GDM1 (cell line): ENCODE measurements at regions not wholly inside any gene's neighbourhood (a gene's known extent, or its start where the extent isn't known, plus 50 kb on each side); places are given as distances from the start of the nearest gene placed in this dataset.

Source experiments
- DNase-seq: peaks from one replicate; lab custom pipeline; 2025; lab: John Stamatoyannopoulos, UW

- no peak for DNase-seq
Measured at GRCh38 chr14:42606839-42607238, 1000.2 kb downstream of the LRFN5 start.

DNA sequence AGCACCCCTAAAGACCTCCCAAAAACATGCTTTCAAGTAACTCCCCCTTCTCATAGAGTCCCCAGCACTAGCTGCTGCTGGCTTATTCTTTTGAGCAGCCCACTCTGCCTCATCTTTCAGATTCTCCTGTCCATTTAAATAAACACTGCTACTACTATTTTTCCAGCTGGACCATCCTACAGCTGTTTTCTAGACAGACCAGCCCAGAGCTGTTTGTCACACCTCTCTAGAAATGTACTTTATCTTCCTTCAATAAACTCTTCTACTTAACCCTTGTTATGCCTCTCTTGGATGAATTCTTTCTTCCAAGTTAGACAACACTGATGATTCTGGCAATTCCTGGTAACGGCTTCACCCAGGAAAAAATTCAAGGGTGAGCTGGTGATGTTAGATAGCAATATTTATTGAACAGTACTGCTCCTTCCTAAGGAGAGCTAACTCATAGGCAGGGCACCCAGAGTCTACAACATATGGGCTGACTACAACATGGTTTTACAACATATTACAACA is 995.7 kb downstream of the LRFN5 start:
- no peak for DNase-seq

DNA sequence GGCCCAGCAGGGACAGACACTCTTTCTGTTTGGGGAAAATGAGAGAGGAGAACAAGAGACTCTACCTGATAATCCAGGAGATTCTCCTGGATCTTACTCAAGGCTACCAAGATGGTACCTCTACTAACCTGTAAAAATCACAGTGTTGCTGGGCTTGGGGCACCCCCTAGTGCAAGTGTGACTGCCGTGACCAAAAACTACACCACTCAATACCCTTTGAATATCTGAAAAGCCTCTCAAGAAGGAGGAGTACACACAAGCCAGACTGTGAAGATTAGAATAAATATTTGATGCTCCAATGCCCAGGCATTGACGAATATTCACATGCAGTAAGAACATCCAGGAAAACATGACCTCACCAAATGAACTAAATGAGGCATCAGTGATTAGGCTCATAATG is 965.4 kb downstream of the LRFN5 start:
- no peak for DNase-seq

DNA sequence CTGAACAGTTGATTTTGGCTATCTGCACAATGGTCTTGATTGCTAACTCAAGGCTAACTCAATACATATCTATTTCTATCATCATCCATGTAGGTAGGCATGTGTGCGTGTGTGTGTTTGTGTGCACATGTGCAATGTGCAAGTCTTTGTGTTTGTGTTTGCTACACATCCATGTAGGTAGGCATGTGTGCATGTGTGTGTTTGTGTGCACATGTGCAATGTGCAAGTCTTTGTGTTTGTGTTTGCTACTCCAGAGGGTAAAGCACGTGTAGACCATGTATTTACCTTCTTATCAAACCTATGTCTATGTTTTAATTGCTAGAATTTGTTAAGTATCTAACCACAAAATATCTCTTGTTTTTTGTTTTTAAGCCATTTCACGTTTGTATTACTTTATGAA is 962.6 kb downstream of the LRFN5 start:
- DNase-seq: no peak

GRCh38 chr14:42565556-42565955 is 958.9 kb downstream of the LRFN5 start:
- DNase-seq: no peak

DNA sequence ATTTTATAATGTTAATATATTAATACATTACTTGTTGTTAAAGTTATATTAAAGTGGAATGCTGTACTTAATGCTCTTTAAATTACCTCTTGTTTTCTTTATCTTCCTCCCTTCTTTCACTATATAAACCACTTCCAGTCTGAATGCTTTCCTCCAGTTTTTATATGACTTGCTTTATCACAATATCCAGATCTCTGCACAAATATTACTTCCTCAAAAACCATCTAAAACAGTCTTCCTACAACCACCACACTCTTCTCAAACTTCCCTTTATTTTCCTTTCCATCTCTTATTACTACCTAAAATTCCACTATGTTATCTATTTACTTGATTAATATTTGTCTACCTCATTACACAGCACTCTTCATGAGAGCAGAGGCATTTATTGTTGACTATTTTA is 956.6 kb downstream of the LRFN5 start:
- DNase-seq: no peak

GRCh38 chr14:42556551-42556950 is 949.9 kb downstream of the LRFN5 start:
- no peak for DNase-seq

DNA sequence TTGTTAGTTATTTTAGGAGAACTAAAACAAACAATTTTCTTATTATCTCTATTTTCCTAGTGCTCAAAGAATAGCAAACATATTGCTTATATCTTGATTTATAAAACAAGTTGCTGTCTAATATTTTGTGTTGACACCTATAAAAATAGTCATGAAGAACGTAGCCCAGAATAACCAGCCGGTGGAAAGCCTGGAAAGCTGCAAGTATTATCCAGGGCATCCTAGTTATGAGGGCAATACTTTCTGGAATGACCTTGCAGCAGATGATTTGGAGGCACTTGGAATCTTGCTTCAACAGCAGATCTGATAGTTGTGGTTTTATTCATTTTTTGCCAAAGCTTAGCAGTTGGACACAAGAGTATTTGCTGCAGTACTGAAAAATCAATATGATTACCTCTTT is 948.7 kb downstream of the LRFN5 start:
- DNase-seq: no peak

GRCh38 chr14:42554091-42554490 is 947.4 kb downstream of the LRFN5 start:
- DNase-seq: no peak

GRCh38 chr14:42550310-42550709 is 943.6 kb downstream of the LRFN5 start:
- DNase-seq: no peak

DNA sequence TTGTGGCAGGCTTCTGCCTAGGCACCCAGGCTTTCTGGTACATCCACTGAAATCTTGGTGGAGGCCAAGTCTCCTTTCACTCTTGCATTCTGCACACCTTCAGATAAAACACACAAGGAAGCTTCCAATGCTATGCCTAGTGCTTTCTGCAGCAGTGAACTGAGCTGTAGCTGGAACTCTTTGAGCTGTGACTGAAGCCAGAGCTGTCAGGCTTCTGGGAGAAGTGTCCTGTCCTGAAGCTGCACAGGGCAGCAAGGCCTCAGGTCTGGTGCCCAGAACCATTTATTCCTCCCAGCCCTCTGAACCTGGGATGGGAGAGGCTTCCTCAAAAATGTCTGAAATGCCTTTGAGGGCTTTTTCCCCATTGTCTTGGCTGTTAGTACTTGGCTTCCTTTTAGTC is 941.7 kb downstream of the LRFN5 start:
- no peak for DNase-seq

DNA sequence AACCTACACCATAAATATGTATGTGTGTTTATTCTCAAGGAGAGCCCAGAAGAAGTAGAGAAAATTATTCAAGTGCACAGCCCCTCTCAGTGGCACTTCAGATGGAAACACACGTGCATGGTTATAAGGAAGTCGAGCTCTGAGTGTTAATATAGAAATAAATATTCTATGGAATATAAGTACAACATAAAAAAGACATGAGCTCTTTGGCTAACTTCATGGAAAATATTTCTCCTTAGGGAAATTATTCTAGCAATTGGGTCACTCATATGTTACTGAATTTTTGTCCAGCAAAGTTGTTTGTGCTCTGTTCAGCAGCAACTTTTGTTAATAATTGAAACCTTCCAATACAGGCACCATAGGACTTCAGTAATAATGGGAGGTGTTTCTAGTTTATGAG is 939.0 kb downstream of the LRFN5 start:
- no peak for DNase-seq

- no peak for DNase-seq
Measured at GRCh38 chr14:42541535-42542001, 934.9 kb downstream of the LRFN5 start.

DNA sequence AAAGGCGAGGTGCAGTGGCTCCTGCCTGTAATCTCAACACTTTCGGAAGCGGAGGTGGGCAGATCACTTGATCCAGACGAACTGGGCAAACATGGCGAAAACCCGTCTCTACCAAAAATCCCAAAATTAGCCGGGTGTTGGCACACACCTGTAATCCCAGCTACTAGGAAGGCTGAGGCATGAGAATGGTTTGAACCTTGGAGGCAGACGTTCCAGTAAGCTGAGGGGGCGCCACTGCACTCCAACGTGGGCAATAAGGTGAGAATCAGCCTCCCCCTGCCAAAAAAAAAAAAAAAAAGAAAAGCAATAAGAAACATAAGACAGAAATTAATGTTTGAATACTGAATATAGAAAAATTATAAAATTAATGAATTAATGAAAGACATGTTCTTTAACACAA is 928.7 kb downstream of the LRFN5 start:
- DNase-seq: no peak

- DNase-seq: no peak
Measured at GRCh38 chr14:42533476-42533875, 926.8 kb downstream of the LRFN5 start.

- no peak for DNase-seq
Measured at GRCh38 chr14:42532194-42532593, 925.5 kb downstream of the LRFN5 start.

DNA sequence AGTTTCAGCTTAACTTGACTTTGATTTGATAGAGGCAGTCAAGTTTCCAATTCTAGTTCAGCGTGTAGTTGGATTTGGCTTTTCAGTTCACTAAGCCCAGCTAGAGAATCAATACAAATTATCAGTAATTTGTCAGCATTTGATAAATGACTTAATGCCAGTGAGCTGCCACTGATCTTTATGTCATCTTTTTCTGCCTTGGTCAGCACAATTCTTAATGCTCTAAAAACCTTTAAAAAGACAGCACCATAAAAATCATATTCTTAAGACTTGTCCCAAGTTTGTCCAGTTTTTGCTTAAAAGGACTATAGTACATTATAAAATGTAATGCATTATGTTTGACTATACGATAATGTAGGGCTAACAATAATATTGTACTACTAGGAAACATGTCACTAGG is 920.5 kb downstream of the LRFN5 start:
- DNase-seq: no peak

DNA sequence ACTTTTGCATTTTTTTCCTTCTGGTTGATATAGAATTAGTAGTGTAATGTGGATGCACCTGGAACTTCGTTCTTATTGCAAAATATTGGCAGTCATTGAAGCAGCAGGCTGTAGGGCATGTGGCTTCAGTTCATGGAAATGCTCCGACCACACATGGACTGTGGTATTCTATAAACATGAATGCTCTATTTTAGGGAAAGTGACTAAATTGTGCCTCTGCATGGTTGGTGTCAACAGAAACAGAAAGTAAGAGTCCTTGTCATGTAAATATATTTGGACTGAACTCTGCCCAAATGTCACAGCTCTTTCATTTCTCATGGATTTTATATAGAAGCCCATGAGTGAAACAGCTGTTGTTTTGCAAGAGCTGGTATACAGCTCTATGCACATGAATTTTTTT is 917.0 kb downstream of the LRFN5 start:
- DNase-seq: no peak

DNA sequence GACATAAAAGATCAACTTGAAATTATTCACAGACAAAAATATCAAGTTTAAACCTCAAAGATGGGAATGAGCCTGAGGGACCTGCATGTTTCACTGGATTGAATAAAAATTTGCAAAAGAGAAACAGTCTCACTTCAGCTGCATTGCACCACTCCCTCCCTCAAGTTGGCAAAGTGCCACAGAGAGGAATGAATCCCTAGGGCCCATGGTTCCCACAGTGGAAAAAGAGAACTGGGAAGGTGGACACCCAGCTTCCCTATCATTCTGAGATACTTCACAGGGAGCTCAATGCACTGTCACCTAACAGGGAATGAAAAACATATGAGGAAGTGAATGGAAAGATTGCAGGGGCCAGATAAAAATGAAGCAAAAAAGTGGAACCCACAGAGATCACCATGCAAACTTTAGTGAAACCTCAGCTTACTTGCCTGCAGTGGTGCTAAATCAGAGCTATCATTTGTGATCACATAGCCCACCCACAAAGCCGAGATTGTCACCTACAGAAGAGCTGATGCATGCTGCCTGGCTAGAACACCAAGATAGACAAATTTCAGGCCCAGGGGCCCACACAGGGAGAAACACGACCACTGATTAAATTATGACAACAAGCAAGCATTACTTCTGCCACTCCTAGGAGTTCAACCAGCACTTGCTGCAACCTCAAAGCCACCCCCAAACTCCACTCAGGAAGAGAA is 911.3 kb downstream of the LRFN5 start:
- no peak for DNase-seq

DNA sequence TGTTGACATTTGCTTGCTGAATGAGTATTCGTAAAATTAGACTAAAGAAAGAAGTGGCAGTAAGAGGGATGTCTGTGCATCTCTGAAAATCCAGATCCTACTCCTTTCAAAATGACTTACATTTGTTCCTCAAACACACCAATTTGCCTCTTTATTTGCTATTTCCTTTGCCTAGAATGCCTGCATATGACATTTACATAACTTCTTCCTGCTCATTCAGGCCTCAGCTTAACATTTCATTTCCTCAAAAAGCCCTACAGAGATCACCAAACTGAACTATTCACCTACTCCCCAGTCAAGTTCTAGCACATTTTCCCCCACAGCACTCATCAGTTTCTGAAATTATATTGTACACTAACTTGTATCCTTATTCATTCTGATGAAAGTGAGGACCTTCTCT is 907.2 kb downstream of the LRFN5 start:
- no peak for DNase-seq

- no peak for DNase-seq
Measured at GRCh38 chr14:42510071-42510470, 903.4 kb downstream of the LRFN5 start.

DNA sequence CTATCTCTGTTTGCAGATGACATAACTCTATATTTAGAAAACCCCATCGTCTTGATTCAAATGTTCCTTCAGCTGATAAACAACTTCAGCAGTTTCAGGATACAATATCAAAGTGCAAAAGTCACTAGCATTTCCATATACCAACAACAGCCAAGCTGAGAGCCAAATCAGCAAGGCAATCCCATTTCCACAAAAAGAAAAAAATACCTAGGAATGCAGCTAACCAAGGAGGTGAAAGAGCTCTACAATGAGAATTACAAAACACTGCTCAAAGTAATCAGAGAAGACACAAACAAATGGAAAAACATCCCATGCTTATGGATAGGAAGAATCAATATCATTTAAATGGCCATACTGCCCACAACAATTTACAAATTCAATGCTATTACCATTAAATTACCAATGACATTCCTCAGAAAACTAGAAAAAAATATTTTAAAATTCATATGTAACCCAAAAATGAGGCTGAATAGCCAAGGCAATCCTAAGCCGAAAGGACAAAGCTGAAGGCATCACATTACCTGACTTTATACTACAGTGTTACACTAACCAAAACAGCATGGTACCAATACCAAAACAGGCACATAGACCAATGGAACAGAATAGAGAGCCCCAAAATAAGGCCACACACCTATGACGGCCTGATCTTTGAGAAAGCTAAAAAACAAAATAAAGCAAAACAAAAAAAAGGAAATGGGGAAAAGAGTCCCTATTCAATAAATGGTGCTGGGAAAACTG is 901.7 kb downstream of the LRFN5 start:
- no peak for DNase-seq

GRCh38 chr14:42504433-42504832 is 897.8 kb downstream of the LRFN5 start:
- DNase-seq: no peak

- no peak for DNase-seq
Measured at GRCh38 chr14:42499137-42499536, 892.5 kb downstream of the LRFN5 start.
